PC-3 (cell line): ENCODE measurements at regions not wholly inside any gene's neighbourhood (a gene's known extent, or its start where the extent isn't known, plus 50 kb on each side); places are given as distances from the start of the nearest gene placed in this dataset.
"Not testable (repeated sequence)": the region's sequence is repeated elsewhere in the genome, so short reads cannot be mapped to it uniquely, and the experiment has no call there.

ENCODE experiments used
- ATAC-seq: fragments of 200-7000 bp; cut with Tn5 transposase; 2 replicates; pipeline ENCODE4 v1.9.1; 2020; ENCODE audit warnings: mild to moderate bottlenecking, moderate library complexity
- BruUV-seq: library from RNA; stranded (reverse); fragments of 400-500 nt; replicated peaks from 2 replicates; lab custom pipeline; 2021; lab: Mats Ljungman, UMichigan
- CTCF ChIA-PET: fragments of 300-600 bp; sonication (Branson Sonifier 250); formaldehyde crosslinking; loops from one replicate; lab custom pipeline; 2022; ENCODE audit warnings: antibody characterized with exemption; lab: Charles Lee
- POLR2A ChIA-PET: fragments of 300-600 bp; sonication (Branson Sonifier 250); formaldehyde crosslinking; loops from one replicate; lab custom pipeline; 2022; ENCODE audit warnings: antibody characterized with exemption; ENCODE audit not compliant: unreplicated experiment; lab: Charles Lee
- DNase-seq: peaks from one replicate; pipeline ENCODE4 v3.0.0-alpha.2; 2015
- H2AFZ ChIP-seq: fragments of 300-600 bp; sonication (generic); 2 replicates; pipeline ENCODE4 v1.6.0; 2016; ENCODE audit warnings: antibody characterized with exemption, low read length
- H3F3A ChIP-seq: fragments of 300-600 bp; sonication (generic); one replicate; pipeline ENCODE4 v1.6.0; 2017; ENCODE audit warnings: antibody characterized with exemption, low read length, control low read depth, mild to moderate bottlenecking; ENCODE audit not compliant: unreplicated experiment
- H3K27ac ChIP-seq: fragments of 300-600 bp; sonication (generic); 2 replicates; pipeline ENCODE4 v1.5.1; 2016; ENCODE audit warnings: mild to moderate bottlenecking, low read length
- H3K27me3 ChIP-seq: fragments of 300-600 bp; sonication (generic); 2 replicates; pipeline ENCODE4 v1.6.1; 2016; ENCODE audit warnings: low read length, mixed read lengths
- H3K36me3 ChIP-seq: fragments of 300-600 bp; sonication (generic); 2 replicates; pipeline ENCODE4 v1.6.1; 2016; ENCODE audit warnings: low read depth, mixed run types, low read length, mixed read lengths
- H3K4me1 ChIP-seq: fragments of 300-600 bp; sonication (generic); 2 replicates; pipeline ENCODE4 v1.5.1; 2016; ENCODE audit warnings: low read length; ENCODE audit not compliant: insufficient read depth
- H3K4me2 ChIP-seq: fragments of 300-600 bp; sonication (generic); 2 replicates; pipeline ENCODE4 v1.6.0; 2016; ENCODE audit warnings: low read length
- H3K4me3 ChIP-seq: fragments of 300-600 bp; sonication (generic); 2 replicates; pipeline ENCODE4 v1.5.1; 2016; ENCODE audit warnings: mild to moderate bottlenecking, low read length, mixed read lengths
- H3K79me2 ChIP-seq: fragments of 300-600 bp; sonication (generic); 2 replicates; pipeline ENCODE4 v1.6.1; 2017; ENCODE audit warnings: low read length, mixed read lengths
- H3K9ac ChIP-seq: fragments of 300-600 bp; sonication (generic); 2 replicates; pipeline ENCODE4 v1.6.0; 2016; ENCODE audit warnings: mild to moderate bottlenecking, low read length
- H3K9me2 ChIP-seq: fragments of 300-600 bp; sonication (generic); replicated peaks from 2 replicates; pipeline ENCODE4 v1.6.1; 2016; ENCODE audit warnings: mixed run types, low read length, mixed read lengths
- H3K9me3 ChIP-seq: fragments of 300-600 bp; sonication (generic); 2 replicates; pipeline ENCODE4 v1.6.1; 2016; ENCODE audit warnings: low read length, mixed read lengths
- H4K20me1 ChIP-seq: fragments of 300-600 bp; sonication (generic); 2 replicates; pipeline ENCODE4 v1.6.1; 2016; ENCODE audit warnings: low read length, mixed read lengths
- CTCF ChIP-seq: fragments of 300-600 bp; sonication (generic); conservative IDR thresholded peaks from 2 replicates; pipeline ENCODE4 v1.5.1; 2017; ENCODE audit warnings: antibody characterized with exemption, low read depth, mild to moderate bottlenecking, low read length
- EZH2 ChIP-seq: fragments of 300-600 bp; sonication (generic); IDR thresholded peaks from one replicate; pipeline ENCODE4 v1.6.1; 2017; ENCODE audit warnings: antibody characterized with exemption, mild to moderate bottlenecking, low read length; ENCODE audit not compliant: unreplicated experiment
- EZH2phosphoT487 ChIP-seq: fragments of 300-600 bp; sonication (generic); IDR thresholded peaks from 2 replicates; pipeline ENCODE4 v1.6.1; 2018; ENCODE audit warnings: mild to moderate bottlenecking, antibody characterized with exemption, low read length, borderline replicate concordance
- intact Hi-C: fragments of 100-400 bp; cut with micrococcal nuclease; formaldehyde crosslinking; loops from 2 replicates; pipeline ENCODE4 v1.9.0; 2023

- Histone ChIP-seq H3K4me3 (no peak overlapping the region), H3K27me3 (no peaks in the 10 kb centered on the region), H3K27ac (no peak overlapping the region), H3K9me2 (no peaks in the 10 kb centered on the region), H4K20me1 (no peaks in the 10 kb centered on the region), H3K9ac (no peak overlapping the region), H3K36me3 (no peaks in the 10 kb centered on the region), H2AFZ (no peak overlapping the region), H3K4me1 (no peaks in the 10 kb centered on the region), H3F3A (no peaks in the 10 kb centered on the region), H3K4me2 (no peak overlapping the region), H3K9me3 (no peaks in the 10 kb centered on the region), H3K79me2 (no peaks in the 10 kb centered on the region)
- ATAC-seq: no peak
- BruUV-seq: no TSS peak
- ChIA-PET POLR2A (no interaction called here), CTCF (no interaction called here)
- no peak for DNase-seq
- intact Hi-C loops: no loop called here
- TF ChIP-seq EZH2phosphoT487 (no peak), CTCF (no peak), EZH2 (no peak)
Observed at GRCh38 chr13:86914757-86915156, 756.4 kb upstream of the SLITRK5 start.

- POLR2A ChIA-PET, H3K9me2 ChIP-seq, DNase-seq, H3K27me3 ChIP-seq, BruUV-seq, ATAC-seq, H3K4me2 ChIP-seq, H3K9ac ChIP-seq, intact Hi-C loops, H3K36me3 ChIP-seq, H3K79me2 ChIP-seq, H3F3A ChIP-seq, H4K20me1 ChIP-seq, H3K27ac ChIP-seq, H3K4me1 ChIP-seq, H3K9me3 ChIP-seq, CTCF ChIA-PET, H3K4me3 ChIP-seq, H2AFZ ChIP-seq: not testable (repeated sequence)
Observed at GRCh38 chr13:86917438-86917837, 753.7 kb upstream of the SLITRK5 start.

- no peaks in the 10 kb centered on the region for H3K9me3 ChIP-seq
- ChIA-PET CTCF (no interaction called here), POLR2A (no interaction called here)
- H3K36me3 ChIP-seq: no peaks in the 10 kb centered on the region
- intact Hi-C loops: no loop called here
- DNase-seq (no peak), ATAC-seq (no peak)
- H3K4me2 ChIP-seq: no peak overlapping the region
- H3K9me2 ChIP-seq: no peaks in the 10 kb centered on the region
- H3F3A ChIP-seq: no peaks in the 10 kb centered on the region
- BruUV-seq: no TSS peak
- H2AFZ ChIP-seq: no peak overlapping the region
- H3K27ac ChIP-seq: no peak overlapping the region
- TF ChIP-seq EZH2 (no peak), CTCF (no peak), EZH2phosphoT487 (no peak)
- H3K79me2 ChIP-seq: no peaks in the 10 kb centered on the region
- no peaks in the 10 kb centered on the region for H3K27me3 ChIP-seq
- H4K20me1 ChIP-seq: no peaks in the 10 kb centered on the region
- H3K9ac ChIP-seq: no peak overlapping the region
- H3K4me3 ChIP-seq: no peak overlapping the region
- no peaks in the 10 kb centered on the region for H3K4me1 ChIP-seq
Observed at GRCh38 chr13:86918682-86919081, 752.5 kb upstream of the SLITRK5 start.
